ENCODE measurements at regions not wholly inside any gene's neighbourhood (a gene's known extent, or its start where the extent isn't known, plus 50 kb on each side); places are given as distances from the start of the nearest gene placed in this dataset.

DNA sequence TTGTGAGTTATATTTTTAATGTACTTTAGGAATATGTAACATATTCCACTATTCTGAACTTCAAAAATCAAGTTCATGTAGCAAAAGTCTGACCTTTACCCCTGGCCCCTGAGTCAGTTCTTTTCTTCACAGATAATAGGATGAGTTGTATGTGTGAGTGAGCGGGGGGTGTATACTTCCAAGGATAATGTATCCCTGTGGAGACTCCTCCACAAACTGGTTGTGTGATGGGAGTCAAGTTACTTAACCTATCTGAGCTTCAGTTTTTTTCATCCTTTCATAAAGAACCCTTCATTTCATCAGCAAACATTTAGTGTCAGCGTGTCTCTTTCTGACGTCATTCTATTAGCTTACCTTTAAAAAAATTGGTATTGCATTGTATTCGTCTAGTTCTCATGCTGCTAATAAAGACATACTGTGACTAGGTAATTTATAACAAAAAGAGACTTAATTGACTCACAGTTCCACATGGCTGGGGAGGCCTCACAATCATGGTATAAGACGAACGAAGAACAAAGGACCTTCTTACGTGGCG lies 288.1 kb upstream of the GPC6 start:
- Histone ChIP-seq H3K36me3 (ENCODE audit: insufficient read depth, low read length) (no peaks in the 10 kb centered on the region), H3K79me2 (ENCODE audit: low read length) (no peaks in the 10 kb centered on the region), H3K27me3 (ENCODE audit: low read length) (no peaks in the 10 kb centered on the region), H3K4me2 (ENCODE audit: low read depth, low read length, poor library complexity, severe bottlenecking) (no peak overlapping the region), H2AFZ (ENCODE audit: low read length) (no peak overlapping the region), H4K20me1 (ENCODE audit: insufficient read depth, low read depth, low read length) (no peaks in the 10 kb centered on the region), H3K4me3 (ENCODE audit: low read length) (no peak overlapping the region), H3K9me2 (replicated peaks; ENCODE audit: insufficient read depth, low read length) (no peaks in the 10 kb centered on the region), H3K9ac (ENCODE audit: low read length) (no peak overlapping the region), H3K9me3 (ENCODE audit: low read length) (peaks cover 13% of the 10 kb centered on the region), H3K27ac (ENCODE audit: low read length) (no peak overlapping the region), H3K4me1 (ENCODE audit: low read length) (no peaks in the 10 kb centered on the region)
- DNase-seq, result no peak

DNA sequence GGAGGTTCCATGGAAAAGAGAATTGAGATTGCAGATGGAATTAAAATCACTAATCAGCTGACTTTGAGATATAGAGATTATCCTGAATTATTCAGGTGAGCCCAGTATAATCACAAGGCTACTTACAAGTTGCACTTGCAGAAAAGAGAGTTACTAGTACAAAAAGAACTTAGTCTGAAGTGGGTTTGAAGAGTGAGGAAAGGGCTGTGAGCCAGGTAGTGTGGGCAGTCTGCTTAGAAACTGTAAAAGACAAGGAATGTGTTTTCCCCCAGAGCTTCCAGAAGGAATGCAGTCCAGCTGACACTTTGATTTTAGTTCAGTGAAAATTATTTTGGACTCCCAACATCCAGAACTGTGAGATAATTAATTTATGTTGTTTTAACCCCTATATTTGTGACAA lies 285.4 kb upstream of the GPC6 start:
- Histone ChIP-seq H3K9me3 (ENCODE audit: low read length) (peaks cover 18% of the 10 kb centered on the region), H3K9ac (ENCODE audit: low read length) (no peak overlapping the region), H3K4me3 (ENCODE audit: low read length) (no peak overlapping the region), H3K4me2 (ENCODE audit: low read depth, low read length, poor library complexity, severe bottlenecking) (no peak overlapping the region), H3K27ac (ENCODE audit: low read length) (no peak overlapping the region), H3K79me2 (ENCODE audit: low read length) (no peaks in the 10 kb centered on the region), H2AFZ (ENCODE audit: low read length) (no peak overlapping the region), H3K27me3 (ENCODE audit: low read length) (no peaks in the 10 kb centered on the region), H4K20me1 (ENCODE audit: insufficient read depth, low read depth, low read length) (no peaks in the 10 kb centered on the region), H3K36me3 (ENCODE audit: insufficient read depth, low read length) (no peaks in the 10 kb centered on the region), H3K9me2 (replicated peaks; ENCODE audit: insufficient read depth, low read length) (no peaks in the 10 kb centered on the region), H3K4me1 (ENCODE audit: low read length) (no peaks in the 10 kb centered on the region)
- DNase-seq, result no peak

DNA sequence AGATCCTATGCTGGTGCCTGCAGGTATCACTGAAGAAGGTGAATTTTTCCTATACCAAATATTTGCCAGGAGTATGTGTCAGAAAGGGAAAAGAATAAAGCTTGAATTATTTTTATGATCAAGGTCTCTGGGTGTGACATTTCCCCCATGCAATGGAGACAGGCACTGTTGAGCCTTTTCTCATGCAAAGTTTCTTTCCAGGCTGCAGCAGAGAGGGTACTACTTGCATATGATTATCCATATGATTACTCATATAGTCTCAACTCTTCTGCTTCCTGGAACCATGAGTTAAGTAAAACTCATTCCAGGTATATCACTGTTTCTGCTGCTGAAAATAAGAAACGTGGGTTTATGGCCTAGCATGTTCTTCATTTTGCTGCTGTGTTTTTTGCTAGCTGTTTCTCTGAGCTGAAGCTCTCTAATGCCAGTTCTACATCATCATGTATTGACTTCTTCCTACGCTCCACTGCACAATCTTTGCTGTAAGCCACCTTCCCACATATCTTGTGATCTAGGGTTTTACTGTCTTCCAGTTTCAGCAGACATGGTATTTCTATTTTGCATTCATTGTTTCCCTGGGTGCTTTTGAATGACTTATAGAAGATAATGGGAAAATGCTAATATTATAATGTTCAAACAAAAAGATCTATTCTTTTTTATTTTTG lies 278.7 kb upstream of the GPC6 start:
- Histone ChIP-seq H3K4me1 (ENCODE audit: low read length) (no peaks in the 10 kb centered on the region), H3K79me2 (ENCODE audit: low read length) (no peaks in the 10 kb centered on the region), H4K20me1 (ENCODE audit: insufficient read depth, low read depth, low read length) (no peaks in the 10 kb centered on the region), H3K9ac (ENCODE audit: low read length) (no peak overlapping the region), H3K36me3 (ENCODE audit: insufficient read depth, low read length) (no peaks in the 10 kb centered on the region), H3K9me2 (replicated peaks; ENCODE audit: insufficient read depth, low read length) (no peaks in the 10 kb centered on the region), H3K27ac (ENCODE audit: low read length) (no peak overlapping the region), H3K4me3 (ENCODE audit: low read length) (no peak overlapping the region), H3K27me3 (ENCODE audit: low read length) (no peaks in the 10 kb centered on the region), H2AFZ (ENCODE audit: low read length) (no peak overlapping the region), H3K4me2 (ENCODE audit: low read depth, low read length, poor library complexity, severe bottlenecking) (no peak overlapping the region), H3K9me3 (ENCODE audit: low read length) (peaks cover 29% of the 10 kb centered on the region)
- DNase-seq, result no peak

DNA sequence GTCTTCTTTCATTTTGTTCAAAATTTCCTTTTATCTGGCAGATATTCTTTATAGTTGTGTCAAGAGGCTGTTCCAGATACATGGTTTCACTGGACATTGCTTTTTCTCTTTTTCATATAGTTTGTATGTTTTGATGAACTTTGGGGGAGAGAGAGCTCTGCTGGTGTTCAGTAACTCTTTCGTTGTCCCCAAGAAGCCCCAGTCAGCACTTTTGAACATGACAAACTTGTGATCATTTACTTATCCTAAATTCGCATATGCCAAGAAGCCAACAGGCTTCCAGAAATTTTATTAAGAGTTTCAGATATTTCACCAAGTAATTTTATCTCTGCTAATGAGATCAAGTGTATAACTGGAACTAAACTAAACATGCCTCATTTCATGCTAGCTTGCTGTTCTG lies 275.8 kb upstream of the GPC6 start:
- no peak for DNase-seq
- no peak overlapping the region for H3K9ac ChIP-seq (ENCODE audit: low read length)
- H3K9me3 ChIP-seq (ENCODE audit: low read length), result peaks cover 30% of the 10 kb centered on the region
- H3K4me1 ChIP-seq (ENCODE audit: low read length), result no peaks in the 10 kb centered on the region
- H2AFZ ChIP-seq (ENCODE audit: low read length), result no peak overlapping the region
- H4K20me1 ChIP-seq (ENCODE audit: insufficient read depth, low read depth, low read length), result no peaks in the 10 kb centered on the region
- no peak overlapping the region for H3K4me3 ChIP-seq (ENCODE audit: low read length)
- H3K9me2 ChIP-seq (replicated peaks; ENCODE audit: insufficient read depth, low read length), result no peaks in the 10 kb centered on the region
- no peaks in the 10 kb centered on the region for H3K36me3 ChIP-seq (ENCODE audit: insufficient read depth, low read length)
- H3K27ac ChIP-seq (ENCODE audit: low read length), result no peak overlapping the region
- no peaks in the 10 kb centered on the region for H3K27me3 ChIP-seq (ENCODE audit: low read length)
- no peaks in the 10 kb centered on the region for H3K79me2 ChIP-seq (ENCODE audit: low read length)
- no peak overlapping the region for H3K4me2 ChIP-seq (ENCODE audit: low read depth, low read length, poor library complexity, severe bottlenecking)

DNA sequence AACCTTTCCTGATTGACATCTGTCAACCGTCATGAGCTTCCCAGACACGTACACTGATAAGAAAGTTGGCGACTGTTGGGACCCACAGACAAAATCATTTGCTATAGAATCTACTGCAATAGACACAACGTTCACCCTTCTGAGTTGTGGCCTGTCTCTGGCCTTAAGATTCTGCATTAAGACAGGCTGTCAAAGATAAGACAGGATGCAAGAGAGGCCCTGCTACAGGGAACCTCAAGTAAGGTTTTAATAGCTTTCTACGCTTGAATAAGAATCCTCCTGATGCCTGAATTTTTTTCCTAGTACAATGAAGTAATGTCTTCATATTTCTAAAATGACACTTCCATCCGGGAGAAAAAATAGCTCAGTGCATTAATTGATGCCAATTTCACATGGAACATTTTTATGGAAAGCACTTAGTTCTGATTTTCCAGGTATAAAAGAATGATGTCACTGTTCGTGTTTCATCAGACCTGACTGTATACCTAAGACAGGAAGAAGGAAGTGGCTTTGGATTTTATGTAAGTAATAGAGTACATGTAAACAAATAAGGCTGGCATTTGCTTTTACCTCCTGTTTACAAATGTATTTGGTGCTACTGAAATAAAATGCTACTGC lies 275.2 kb upstream of the GPC6 start:
- Histone ChIP-seq H3K4me1 (ENCODE audit: low read length) (no peaks in the 10 kb centered on the region), H3K9me3 (ENCODE audit: low read length) (peaks cover 28% of the 10 kb centered on the region), H3K79me2 (ENCODE audit: low read length) (no peaks in the 10 kb centered on the region), H4K20me1 (ENCODE audit: insufficient read depth, low read depth, low read length) (no peaks in the 10 kb centered on the region), H2AFZ (ENCODE audit: low read length) (no peak overlapping the region), H3K4me3 (ENCODE audit: low read length) (no peak overlapping the region), H3K9me2 (replicated peaks; ENCODE audit: insufficient read depth, low read length) (no peaks in the 10 kb centered on the region), H3K27ac (ENCODE audit: low read length) (no peak overlapping the region), H3K9ac (ENCODE audit: low read length) (no peak overlapping the region), H3K4me2 (ENCODE audit: low read depth, low read length, poor library complexity, severe bottlenecking) (no peak overlapping the region), H3K27me3 (ENCODE audit: low read length) (no peaks in the 10 kb centered on the region), H3K36me3 (ENCODE audit: insufficient read depth, low read length) (no peaks in the 10 kb centered on the region)
- DNase-seq, result no peak

DNA sequence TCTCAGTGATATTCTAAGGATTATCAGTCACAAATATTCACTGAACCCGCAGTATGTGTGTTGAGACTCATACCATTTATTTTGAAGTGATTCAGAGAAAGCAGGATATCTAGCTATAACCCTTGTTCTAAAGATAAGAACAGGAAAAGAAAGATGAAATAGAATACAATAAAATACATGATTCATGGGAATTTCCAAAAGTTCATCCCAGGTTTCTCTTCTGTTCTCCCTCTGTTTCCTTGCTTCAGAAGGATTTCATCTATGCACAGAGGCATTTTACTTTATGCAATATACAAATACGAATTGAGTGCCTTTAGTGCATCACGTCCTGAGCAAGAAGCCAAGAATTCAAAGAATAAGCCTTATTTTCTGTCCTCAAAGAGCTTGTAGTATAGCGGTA lies 274.4 kb upstream of the GPC6 start:
- Histone ChIP-seq H3K79me2 (ENCODE audit: low read length) (no peaks in the 10 kb centered on the region), H3K27me3 (ENCODE audit: low read length) (no peaks in the 10 kb centered on the region), H3K4me3 (ENCODE audit: low read length) (no peak overlapping the region), H2AFZ (ENCODE audit: low read length) (no peak overlapping the region), H4K20me1 (ENCODE audit: insufficient read depth, low read depth, low read length) (no peaks in the 10 kb centered on the region), H3K27ac (ENCODE audit: low read length) (no peak overlapping the region), H3K9me2 (replicated peaks; ENCODE audit: insufficient read depth, low read length) (no peaks in the 10 kb centered on the region), H3K4me2 (ENCODE audit: low read depth, low read length, poor library complexity, severe bottlenecking) (no peak overlapping the region), H3K4me1 (ENCODE audit: low read length) (no peaks in the 10 kb centered on the region), H3K9ac (ENCODE audit: low read length) (no peak overlapping the region), H3K36me3 (ENCODE audit: insufficient read depth, low read length) (no peaks in the 10 kb centered on the region), H3K9me3 (ENCODE audit: low read length) (peaks cover 33% of the 10 kb centered on the region)
- DNase-seq, result no peak

DNA sequence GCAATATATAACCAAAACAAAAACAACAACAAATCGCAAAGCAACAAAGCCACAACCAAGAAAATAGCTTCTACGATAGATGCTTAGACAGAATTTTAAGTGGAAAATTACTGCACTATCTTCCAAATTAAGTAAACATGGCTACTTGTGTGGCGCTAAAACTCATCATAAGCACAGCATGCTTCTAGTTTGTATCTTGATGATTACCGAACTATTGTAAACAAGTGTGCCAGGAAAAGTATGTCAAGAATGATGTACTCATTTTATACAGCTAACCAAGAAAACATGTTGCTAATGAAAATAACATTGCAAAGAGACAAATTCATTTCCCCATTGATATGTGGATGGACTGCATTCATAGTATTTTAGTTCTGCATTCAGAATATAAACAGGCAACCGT lies 271.9 kb upstream of the GPC6 start:
- H3K79me2 ChIP-seq (ENCODE audit: low read length), result no peaks in the 10 kb centered on the region
- no peaks in the 10 kb centered on the region for H3K36me3 ChIP-seq (ENCODE audit: insufficient read depth, low read length)
- H3K4me3 ChIP-seq (ENCODE audit: low read length), result no peak overlapping the region
- H3K4me2 ChIP-seq (ENCODE audit: low read depth, low read length, poor library complexity, severe bottlenecking), result no peak overlapping the region
- H3K9me3 ChIP-seq (ENCODE audit: low read length), result peaks cover 37% of the 10 kb centered on the region
- H3K27ac ChIP-seq (ENCODE audit: low read length), result no peak overlapping the region
- no peaks in the 10 kb centered on the region for H3K9me2 ChIP-seq (replicated peaks; ENCODE audit: insufficient read depth, low read length)
- no peaks in the 10 kb centered on the region for H4K20me1 ChIP-seq (ENCODE audit: insufficient read depth, low read depth, low read length)
- no peaks in the 10 kb centered on the region for H3K4me1 ChIP-seq (ENCODE audit: low read length)
- DNase-seq, result no peak
- no peaks in the 10 kb centered on the region for H3K27me3 ChIP-seq (ENCODE audit: low read length)
- no peak overlapping the region for H3K9ac ChIP-seq (ENCODE audit: low read length)
- H2AFZ ChIP-seq (ENCODE audit: low read length), result no peak overlapping the region

DNA sequence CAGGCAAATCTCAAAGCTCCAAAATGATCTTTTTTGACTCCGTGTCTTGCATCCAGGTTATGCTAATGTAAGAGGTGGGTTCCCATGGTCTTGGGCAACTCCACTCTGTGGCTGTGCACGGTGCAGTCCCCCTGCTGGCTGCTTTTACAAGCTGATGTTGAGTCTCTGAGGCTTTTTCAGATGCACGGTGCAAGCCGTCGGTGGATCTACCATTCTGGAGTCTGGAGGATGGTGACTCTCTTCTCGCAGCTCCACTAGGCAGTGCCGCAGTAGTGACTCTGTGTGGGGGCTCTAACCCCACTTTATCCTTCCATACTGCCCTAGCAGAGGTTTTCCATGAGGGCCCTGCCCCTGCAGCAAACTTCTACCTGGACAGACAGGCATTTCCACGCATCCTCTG lies 266.8 kb upstream of the GPC6 start:
- no peak overlapping the region for H2AFZ ChIP-seq (ENCODE audit: low read length)
- peaks cover 29% of the 10 kb centered on the region for H3K9me3 ChIP-seq (ENCODE audit: low read length)
- no peaks in the 10 kb centered on the region for H3K27me3 ChIP-seq (ENCODE audit: low read length)
- no peak overlapping the region for H3K9ac ChIP-seq (ENCODE audit: low read length)
- no peak overlapping the region for H3K27ac ChIP-seq (ENCODE audit: low read length)
- no peaks in the 10 kb centered on the region for H3K36me3 ChIP-seq (ENCODE audit: insufficient read depth, low read length)
- no peak overlapping the region for H3K4me3 ChIP-seq (ENCODE audit: low read length)
- no peak overlapping the region for H3K4me2 ChIP-seq (ENCODE audit: low read depth, low read length, poor library complexity, severe bottlenecking)
- DNase-seq, result no peak
- no peaks in the 10 kb centered on the region for H4K20me1 ChIP-seq (ENCODE audit: insufficient read depth, low read depth, low read length)
- no peaks in the 10 kb centered on the region for H3K79me2 ChIP-seq (ENCODE audit: low read length)
- no peaks in the 10 kb centered on the region for H3K4me1 ChIP-seq (ENCODE audit: low read length)
- H3K9me2 ChIP-seq (replicated peaks; ENCODE audit: insufficient read depth, low read length), result no peaks in the 10 kb centered on the region
